ENCODE measurements at regions not wholly inside any gene's neighbourhood (a gene's known extent, or its start where the extent isn't known, plus 50 kb on each side); places are given as distances from the start of the nearest gene placed in this dataset.

DNA sequence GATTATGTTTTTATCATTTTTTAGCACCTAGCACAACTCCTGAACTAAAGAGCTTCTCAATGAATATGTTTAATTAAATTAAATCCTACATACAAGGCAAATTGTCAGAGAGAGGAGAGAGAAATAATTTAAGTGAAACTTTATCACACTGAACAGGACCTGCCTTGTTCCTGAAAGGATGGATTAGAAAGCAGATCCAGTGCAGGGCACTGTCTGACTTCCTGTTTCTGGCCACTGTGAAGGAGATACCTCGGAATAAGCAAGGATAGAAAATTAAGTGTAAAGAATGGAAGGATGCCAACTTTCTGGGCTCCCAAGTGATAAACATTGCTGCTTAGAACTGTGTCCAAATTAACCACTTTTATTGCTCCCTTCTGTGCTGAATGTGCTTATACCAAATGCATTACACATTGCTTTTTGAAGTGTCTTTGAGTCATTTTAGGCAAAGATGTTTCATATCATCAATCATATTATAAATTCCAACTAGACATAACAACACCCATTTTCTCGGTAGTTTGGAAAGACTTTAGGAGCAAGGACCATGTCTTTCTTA is 89.1 kb upstream of the SPDL1 start:
- no peak overlapping the region for H3K4me3 ChIP-seq (ENCODE audit: low read depth, low read length)
- TF ChIP-seq, protein P1, sequence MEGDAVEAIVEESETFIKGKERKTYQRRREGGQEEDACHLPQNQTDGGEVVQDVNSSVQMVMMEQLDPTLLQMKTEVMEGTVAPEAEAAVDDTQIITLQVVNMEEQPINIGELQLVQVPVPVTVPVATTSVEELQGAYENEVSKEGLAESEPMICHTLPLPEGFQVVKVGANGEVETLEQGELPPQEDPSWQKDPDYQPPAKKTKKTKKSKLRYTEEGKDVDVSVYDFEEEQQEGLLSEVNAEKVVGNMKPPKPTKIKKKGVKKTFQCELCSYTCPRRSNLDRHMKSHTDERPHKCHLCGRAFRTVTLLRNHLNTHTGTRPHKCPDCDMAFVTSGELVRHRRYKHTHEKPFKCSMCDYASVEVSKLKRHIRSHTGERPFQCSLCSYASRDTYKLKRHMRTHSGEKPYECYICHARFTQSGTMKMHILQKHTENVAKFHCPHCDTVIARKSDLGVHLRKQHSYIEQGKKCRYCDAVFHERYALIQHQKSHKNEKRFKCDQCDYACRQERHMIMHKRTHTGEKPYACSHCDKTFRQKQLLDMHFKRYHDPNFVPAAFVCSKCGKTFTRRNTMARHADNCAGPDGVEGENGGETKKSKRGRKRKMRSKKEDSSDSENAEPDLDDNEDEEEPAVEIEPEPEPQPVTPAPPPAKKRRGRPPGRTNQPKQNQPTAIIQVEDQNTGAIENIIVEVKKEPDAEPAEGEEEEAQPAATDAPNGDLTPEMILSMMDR (IDR thresholded peaks at IDR 0.05; ENCODE audit: control insufficient read depth, extremely low read depth, insufficient read depth) = no peak
- no peak for DNase-seq (ENCODE audit: low read depth)

DNA sequence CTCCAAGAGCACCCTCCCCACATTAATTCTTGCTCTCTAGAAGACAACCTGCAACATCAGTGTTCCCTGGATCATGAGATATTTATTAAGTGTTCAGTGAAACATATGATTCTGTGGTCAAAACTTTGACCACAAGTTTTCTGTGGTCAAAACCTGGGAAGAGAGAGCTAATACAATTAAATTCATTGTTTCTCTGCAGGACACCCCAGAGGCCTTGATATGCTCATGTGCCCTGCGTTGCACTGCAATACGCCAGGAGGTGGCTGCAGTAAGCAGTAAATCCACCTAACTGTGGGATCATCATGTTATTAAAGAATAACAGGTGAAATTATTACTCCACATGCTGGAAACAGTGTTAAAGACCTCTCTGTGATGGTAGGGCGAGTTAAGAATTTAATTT is 109.3 kb upstream of the SPDL1 start:
- DNase-seq (ENCODE audit: low read depth) = no peak
- TF ChIP-seq, protein P1 (IDR thresholded peaks at IDR 0.05; ENCODE audit: control insufficient read depth, extremely low read depth, insufficient read depth) = 0 out of 2 replicates have a peak, but pooled peaks have one; percentile 13
- no peak overlapping the region for H3K4me3 ChIP-seq (ENCODE audit: low read depth, low read length)

DNA sequence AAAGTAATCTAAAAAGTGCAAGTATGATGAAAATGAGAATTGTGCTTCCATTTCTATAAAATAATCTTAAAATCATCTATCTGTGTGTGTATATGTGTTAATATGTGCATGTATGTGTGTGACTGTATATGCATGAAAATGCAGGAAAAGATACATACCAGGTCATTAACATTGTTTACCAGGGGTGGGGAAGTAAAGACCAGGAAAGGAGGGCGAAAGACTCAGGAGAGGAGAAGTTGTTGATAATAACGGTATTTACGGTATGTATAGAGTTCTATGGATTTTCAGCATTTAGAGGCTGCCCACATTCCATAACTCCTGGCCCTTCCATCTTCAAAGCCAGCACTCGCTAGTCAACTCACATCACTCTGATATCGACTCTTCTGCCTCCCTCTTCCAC is 111.0 kb upstream of the SPDL1 start:
- TF ChIP-seq, protein P1 (IDR thresholded peaks at IDR 0.05; ENCODE audit: control insufficient read depth, extremely low read depth, insufficient read depth) = no peak
- no peak overlapping the region for H3K4me3 ChIP-seq (ENCODE audit: low read depth, low read length)
- no peak for DNase-seq (ENCODE audit: low read depth)

DNA sequence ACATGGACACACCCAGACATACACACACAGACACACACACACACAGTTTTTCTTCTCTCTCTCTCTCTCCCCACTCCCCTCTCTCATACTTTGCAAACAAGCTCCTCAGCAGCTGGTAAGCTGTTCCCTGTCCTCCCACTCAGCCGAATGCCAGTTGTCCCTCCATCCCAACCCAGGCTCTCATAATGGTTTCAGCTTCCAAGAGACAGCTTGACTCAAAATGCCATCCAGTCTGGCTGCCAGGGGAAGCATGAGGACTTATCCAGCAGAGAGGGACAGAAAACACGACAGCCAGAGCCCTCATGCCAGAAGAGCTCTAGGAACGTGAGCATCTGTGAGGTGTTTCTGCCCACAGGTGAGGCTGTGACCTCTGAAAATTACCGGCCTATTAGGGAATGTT is 112.6 kb upstream of the SPDL1 start:
- TF ChIP-seq, protein P1 (IDR thresholded peaks at IDR 0.05; ENCODE audit: control insufficient read depth, extremely low read depth, insufficient read depth) = no peak
- no peak overlapping the region for H3K4me3 ChIP-seq (ENCODE audit: low read depth, low read length)
- DNase-seq (ENCODE audit: low read depth) = no peak

DNA sequence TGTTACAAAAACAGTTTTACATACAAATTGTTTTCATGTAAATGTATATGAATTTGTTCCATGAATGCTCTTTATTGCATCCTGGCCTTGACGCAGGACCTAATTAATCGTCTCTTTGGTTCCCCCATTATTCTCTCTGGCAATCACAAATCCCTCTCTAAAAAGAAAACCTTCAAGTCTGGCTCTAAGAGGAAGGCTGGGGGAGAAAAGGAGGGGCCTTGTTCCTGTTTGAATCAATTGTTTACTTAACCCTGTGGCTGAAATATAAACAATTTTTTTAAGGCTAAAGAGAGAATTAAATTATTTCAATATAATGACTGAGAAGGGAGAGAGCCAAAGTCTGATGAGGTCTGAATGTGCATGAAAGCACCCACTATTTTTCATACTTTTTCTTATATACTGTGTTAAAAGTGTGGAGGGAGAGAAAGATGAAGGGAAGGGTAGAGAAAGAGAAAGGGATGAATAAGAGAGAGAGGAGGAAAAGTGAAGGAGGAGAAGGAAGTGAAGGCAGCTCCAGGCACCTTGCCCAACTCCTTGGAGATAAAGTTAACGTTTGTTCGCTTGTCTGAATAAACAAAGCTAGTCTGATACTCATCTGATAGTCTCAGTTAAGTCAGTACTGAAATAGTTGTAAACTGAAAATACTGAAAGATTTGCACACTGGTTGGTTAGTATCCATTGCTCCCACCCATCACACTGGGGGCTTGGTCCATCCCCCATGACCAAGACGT is 116.4 kb upstream of the SPDL1 start:
- no peak overlapping the region for H3K4me3 ChIP-seq (ENCODE audit: low read depth, low read length)
- TF ChIP-seq, protein P1 (IDR thresholded peaks at IDR 0.05; ENCODE audit: control insufficient read depth, extremely low read depth, insufficient read depth) = no peak
- DNase-seq (ENCODE audit: low read depth) = peak; percentile 55

DNA sequence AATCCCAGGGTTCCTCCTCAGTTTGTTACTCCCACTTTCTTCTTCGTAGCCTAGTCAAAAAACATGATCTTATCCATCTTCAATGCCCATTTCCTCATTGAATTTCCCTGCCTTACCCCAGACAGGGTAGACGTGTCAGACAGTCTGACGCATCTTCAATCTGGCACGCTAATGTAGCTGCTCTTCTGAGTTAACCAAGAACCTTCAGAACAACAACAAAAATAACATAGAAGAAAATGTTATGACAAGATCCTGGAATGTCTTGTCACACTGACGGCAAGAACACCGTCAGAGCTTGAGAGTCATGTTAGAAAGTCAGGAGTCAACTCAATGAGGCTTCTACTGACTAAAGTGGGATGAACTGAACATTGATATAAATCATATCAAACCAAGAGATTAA is 122.7 kb upstream of the SPDL1 start:
- no peak overlapping the region for H3K4me3 ChIP-seq (ENCODE audit: low read depth, low read length)
- TF ChIP-seq, protein P1 (IDR thresholded peaks at IDR 0.05; ENCODE audit: control insufficient read depth, extremely low read depth, insufficient read depth) = no peak
- no peak for DNase-seq (ENCODE audit: low read depth)

DNA sequence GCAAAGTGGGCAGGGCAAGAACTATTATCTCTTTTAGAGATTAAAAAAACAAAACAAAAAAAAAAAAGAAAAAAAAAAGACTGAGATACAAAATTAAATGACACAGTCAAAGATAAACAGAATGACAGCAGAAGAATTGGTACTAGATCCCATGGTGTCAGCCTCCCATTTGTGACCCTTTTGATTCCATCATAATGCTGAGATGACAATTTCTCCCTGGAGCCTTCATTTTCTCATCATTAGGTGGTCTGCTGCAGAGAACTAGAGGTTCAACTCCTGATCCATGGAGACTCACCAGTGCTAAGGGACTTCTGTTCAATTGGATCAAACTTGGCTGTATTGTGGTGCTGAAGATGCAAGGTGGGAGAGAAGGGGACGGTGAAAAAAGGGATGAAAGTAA is 123.5 kb upstream of the SPDL1 start:
- H3K4me3 ChIP-seq (ENCODE audit: low read depth, low read length) = no peak overlapping the region
- TF ChIP-seq, protein P1 (IDR thresholded peaks at IDR 0.05; ENCODE audit: control insufficient read depth, extremely low read depth, insufficient read depth) = no peak

More for the DNA sequence above, 123.5 kb upstream of the SPDL1 start:
- no peak for DNase-seq (ENCODE audit: low read depth)

Data from LNCaP clone FGC (cell line).